Heart left ventricle (tissue), 13 donors: ENCODE measurements at regions not wholly inside any gene's neighbourhood (a gene's known extent, or its start where the extent isn't known, plus 50 kb on each side); places are given as distances from the start of the nearest gene placed in this dataset.

Source experiments
- POLR2A ChIP-seq, 2 donors: fragments of 450-650 bp; IDR thresholded peaks; one replicate each; pipeline ENCODE4 v1.6.1; 2017; ENCODE audit warnings: antibody characterized with exemption in 2 of 2, mild to moderate bottlenecking in 2 of 2, moderate library complexity in 2 of 2
- TF ChIP-seq, protein P1 (sequence below), 12 donors: fragments of 200-600 bp; sonication (generic) in 4 of 12; IDR thresholded peaks; one replicate each; pipeline versions ENCODE4 v1.5.0 to v1.8.0; 2018 to 2022; ENCODE audit warnings: antibody characterized with exemption in 12 of 12, mild to moderate bottlenecking in 5 of 12
- donor health status: ischemic (EF 13 %, LVEDD 7.1; RV severe dilation, severe dysfunction).
- donor health status: DM: no; HTN: yes; CAD: no.
- donor health status: DM: no; HTN: no; CAD: no.
- donor health status: ischemic (EF 25% LVEDD 6.9; RV normal size, moderate dysfunction).
- donor health status: ischemic (EF 25% LVEDD 5.7; RV mildly dilated, moderate dysfunction).
- donor health status: ischemic (EF 35%, LVEDD 5.7; RV mildly dilated, moderate dysfunction).
- donor health status: nonischemic (EF 11% LVEDD 7.7; RV severe dilation, severe dysfunction).
- donor health status: DM: yes; HTN: yes; CAD: no.
- donor health status: PGD.
- donor health status: ischemic (EF 29% LVEDD 5.4; RV normal size, mild dysfunction).
- donor health status: nonischemic (EF 23%, LVEDD 6.1; RV moderate dilation, normal function).

DNA sequence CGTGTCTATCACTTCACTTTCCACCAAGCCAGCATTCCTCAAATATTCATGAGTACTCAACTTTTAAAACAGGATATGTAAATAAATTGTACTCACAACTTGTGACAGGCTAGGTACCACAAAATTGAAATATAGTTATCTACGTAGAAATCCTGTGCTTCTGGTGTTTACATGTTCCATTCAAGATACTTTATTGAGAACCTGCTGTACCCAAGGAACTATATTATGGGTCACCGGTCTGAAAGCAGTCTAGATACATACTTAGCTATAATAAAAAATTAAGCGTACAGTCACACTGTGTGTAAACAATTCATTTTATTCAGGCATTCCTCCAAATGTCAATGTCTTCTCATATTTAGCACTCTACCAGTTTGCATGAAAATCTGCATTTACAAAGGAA, 482.2 kb upstream of the SOX9 start:
- TF ChIP-seq, protein P1, sequence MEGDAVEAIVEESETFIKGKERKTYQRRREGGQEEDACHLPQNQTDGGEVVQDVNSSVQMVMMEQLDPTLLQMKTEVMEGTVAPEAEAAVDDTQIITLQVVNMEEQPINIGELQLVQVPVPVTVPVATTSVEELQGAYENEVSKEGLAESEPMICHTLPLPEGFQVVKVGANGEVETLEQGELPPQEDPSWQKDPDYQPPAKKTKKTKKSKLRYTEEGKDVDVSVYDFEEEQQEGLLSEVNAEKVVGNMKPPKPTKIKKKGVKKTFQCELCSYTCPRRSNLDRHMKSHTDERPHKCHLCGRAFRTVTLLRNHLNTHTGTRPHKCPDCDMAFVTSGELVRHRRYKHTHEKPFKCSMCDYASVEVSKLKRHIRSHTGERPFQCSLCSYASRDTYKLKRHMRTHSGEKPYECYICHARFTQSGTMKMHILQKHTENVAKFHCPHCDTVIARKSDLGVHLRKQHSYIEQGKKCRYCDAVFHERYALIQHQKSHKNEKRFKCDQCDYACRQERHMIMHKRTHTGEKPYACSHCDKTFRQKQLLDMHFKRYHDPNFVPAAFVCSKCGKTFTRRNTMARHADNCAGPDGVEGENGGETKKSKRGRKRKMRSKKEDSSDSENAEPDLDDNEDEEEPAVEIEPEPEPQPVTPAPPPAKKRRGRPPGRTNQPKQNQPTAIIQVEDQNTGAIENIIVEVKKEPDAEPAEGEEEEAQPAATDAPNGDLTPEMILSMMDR (IDR thresholded peaks at IDR 0.05): no peak
- no peak for TF ChIP-seq POLR2A (IDR thresholded peaks at IDR 0.05)
